GM12878 (cell line): ENCODE measurements at regions not wholly inside any gene's neighbourhood (a gene's known extent, or its start where the extent isn't known, plus 50 kb on each side); places are given as distances from the start of the nearest gene placed in this dataset.

Experiments
- CEBPB ChIP-seq, 2 experiments: fragments of 150-350 bp in 1 of 2; IDR thresholded peaks; 2 replicates each; pipeline ENCODE4 v1.6.1; 2012 to 2014; ENCODE audit warnings: low read depth in 2 of 2, low read length in 2 of 2, borderline replicate concordance in 1 of 2, inconsistent platforms in 1 of 2
- HCFC1 ChIP-seq: fragments of 150-350 bp; IDR thresholded peaks from 2 replicates; pipeline ENCODE4 v1.6.1; 2014; ENCODE audit warnings: low read length
- MYC ChIP-seq: IDR thresholded peaks from 2 replicates; pipeline ENCODE4 v1.6.1; 2011; ENCODE audit warnings: mild to moderate bottlenecking, low read length, moderate library complexity, inconsistent platforms; ENCODE audit not compliant: insufficient read depth, insufficient replicate concordance, insufficient read length, severe bottlenecking
- POLR2A ChIP-seq: IDR thresholded peaks from 2 replicates; pipeline ENCODE4 v1.6.1; 2011; ENCODE audit warnings: low read depth, mild to moderate bottlenecking, low read length
- POLR2AphosphoS5 ChIP-seq: IDR thresholded peaks from 2 replicates; pipeline ENCODE4 v1.6.1; 2011; ENCODE audit warnings: mild to moderate bottlenecking, low read length, inconsistent platforms
- RAD21 ChIP-seq: IDR thresholded peaks from 2 replicates; pipeline ENCODE4 v1.6.1; 2011; ENCODE audit warnings: mild to moderate bottlenecking, low read depth, low read length, moderate library complexity; ENCODE audit not compliant: insufficient read depth
- SMC3 ChIP-seq: IDR thresholded peaks from 2 replicates; pipeline ENCODE4 v1.6.1; 2011; ENCODE audit warnings: low read length, improper control_type of control experiment, borderline replicate concordance
- STAT3 ChIP-seq: IDR thresholded peaks from 2 replicates; pipeline ENCODE4 v1.6.1; 2011; ENCODE audit warnings: low read depth, low read length, improper control_type of control experiment
- TF ChIP-seq, protein P1 (sequence below): IDR thresholded peaks from 2 replicates; pipeline ENCODE4 v1.6.1; 2011; ENCODE audit warnings: low read depth, low read length, improper control_type of control experiment, borderline replicate concordance

DNA sequence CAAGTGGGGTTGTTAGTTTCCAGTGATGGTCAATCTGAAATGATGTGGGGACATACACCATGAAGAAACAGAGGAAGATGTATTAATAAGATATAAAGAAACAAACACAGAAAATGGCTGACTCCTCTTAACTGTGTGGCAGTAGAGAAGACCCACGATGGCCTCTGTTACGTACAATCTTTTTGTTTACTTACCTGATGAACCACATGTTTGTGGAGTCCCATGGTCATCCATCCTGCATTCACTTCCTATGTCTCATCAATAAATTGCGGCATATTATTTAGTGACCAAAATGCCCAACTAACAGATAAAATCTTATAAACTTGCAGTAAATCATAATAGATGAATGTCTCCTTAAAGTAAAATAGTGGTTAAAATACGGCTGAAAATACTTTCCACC is 740.1 kb upstream of the LINC00305 start:
- TF ChIP-seq POLR2A = no peak
- TF ChIP-seq MYC = no peak
- TF ChIP-seq, protein P1, sequence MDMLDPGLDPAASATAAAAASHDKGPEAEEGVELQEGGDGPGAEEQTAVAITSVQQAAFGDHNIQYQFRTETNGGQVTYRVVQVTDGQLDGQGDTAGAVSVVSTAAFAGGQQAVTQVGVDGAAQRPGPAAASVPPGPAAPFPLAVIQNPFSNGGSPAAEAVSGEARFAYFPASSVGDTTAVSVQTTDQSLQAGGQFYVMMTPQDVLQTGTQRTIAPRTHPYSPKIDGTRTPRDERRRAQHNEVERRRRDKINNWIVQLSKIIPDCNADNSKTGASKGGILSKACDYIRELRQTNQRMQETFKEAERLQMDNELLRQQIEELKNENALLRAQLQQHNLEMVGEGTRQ = no peak
- TF ChIP-seq HCFC1 = no peak
- no peak for TF ChIP-seq STAT3
- TF ChIP-seq POLR2AphosphoS5 = no peak
- TF ChIP-seq SMC3 = no peak
- TF ChIP-seq RAD21 = no peak
- no peak for TF ChIP-seq CEBPB (IDR thresholded peaks at IDR 0.05; ENCODE audit: borderline replicate concordance in 1 of 2, low read depth in 2 of 2, low read length in 2 of 2)
